GM23338 (cell line): ENCODE measurements at regions not wholly inside any gene's neighbourhood (a gene's known extent, or its start where the extent isn't known, plus 50 kb on each side); places are given as distances from the start of the nearest gene placed in this dataset.

ENCODE experiments used
- ATAC-seq: fragments of 200-7000 bp; cut with Tn5 transposase; 3 replicates; pipeline ENCODE4 v1.9.1; 2020
- DNase-seq: peaks from one replicate; pipeline ENCODE4 v3.0.0-alpha.2; 2015; ENCODE audit warnings: low spot score
- H2AFZ ChIP-seq: fragments of 200-600 bp; sonication (generic); 2 replicates; pipeline ENCODE4 v1.8.0; 2016; ENCODE audit warnings: antibody characterized with exemption, mild to moderate bottlenecking, moderate library complexity
- H3F3A ChIP-seq: fragments of 200-600 bp; sonication (generic); replicated peaks from 2 replicates; pipeline ENCODE4 v1.8.0; 2017; ENCODE audit warnings: antibody characterized with exemption, mixed run types, low read depth
- H3K27ac ChIP-seq: fragments of 200-600 bp; sonication (generic); 2 replicates; pipeline ENCODE4 v1.6.1; 2016; ENCODE audit warnings: low read depth
- H3K27me3 ChIP-seq: fragments of 200-600 bp; sonication (generic); 2 replicates; pipeline ENCODE4 v1.8.0; 2016; ENCODE audit warnings: mild to moderate bottlenecking, mixed run types, moderate library complexity; ENCODE audit not compliant: insufficient read depth
- H3K36me3 ChIP-seq: fragments of 200-600 bp; sonication (generic); 2 replicates; pipeline ENCODE4 v1.8.0; 2016; ENCODE audit warnings: mild to moderate bottlenecking; ENCODE audit not compliant: insufficient read depth
- H3K4me1 ChIP-seq: fragments of 200-600 bp; sonication (generic); 2 replicates; pipeline ENCODE4 v1.8.0; 2016; ENCODE audit warnings: mild to moderate bottlenecking, moderate library complexity; ENCODE audit not compliant: insufficient read depth
- H3K4me2 ChIP-seq: fragments of 200-600 bp; sonication (generic); 2 replicates; pipeline ENCODE4 v1.7.1; 2017; ENCODE audit warnings: mixed run types
- H3K4me3 ChIP-seq: fragments of 200-600 bp; sonication (generic); 2 replicates; pipeline ENCODE4 v1.6.1; 2016; ENCODE audit warnings: mixed run types
- H3K79me2 ChIP-seq: fragments of 200-600 bp; sonication (generic); replicated peaks from 2 replicates; pipeline ENCODE4 v1.8.0; 2017; ENCODE audit warnings: mild to moderate bottlenecking; ENCODE audit not compliant: insufficient read depth
- H3K9me2 ChIP-seq: fragments of 200-600 bp; sonication (generic); 2 replicates; pipeline ENCODE4 v1.8.0; 2017; ENCODE audit not compliant: insufficient read depth
- H4K20me1 ChIP-seq: fragments of 200-600 bp; sonication (generic); replicated peaks from 2 replicates; pipeline ENCODE4 v1.8.0; 2017; ENCODE audit warnings: mild to moderate bottlenecking; ENCODE audit not compliant: insufficient read depth
- H3K27ac Mint-ChIP-seq: 2 replicates; pipeline ENCODE4 v1.8.0; 2020; ENCODE audit warnings: inconsistent platforms, mild to moderate bottlenecking, moderate library complexity, mixed read lengths
- H3K27me3 Mint-ChIP-seq: 3 replicates; pipeline ENCODE4 v1.8.0; 2022; ENCODE audit warnings: low read depth, mild to moderate bottlenecking, moderate library complexity, mixed read lengths, inconsistent platforms; ENCODE audit not compliant: insufficient read depth, poor library complexity
- H3K36me3 Mint-ChIP-seq: 3 replicates; pipeline ENCODE4 v1.8.0; 2021; ENCODE audit warnings: low read depth, mild to moderate bottlenecking, inconsistent platforms, moderate library complexity, mixed read lengths
- H3K4me1 Mint-ChIP-seq: 3 replicates; pipeline ENCODE4 v1.8.0; 2020; ENCODE audit warnings: mild to moderate bottlenecking, inconsistent platforms, mixed read lengths
- H3K4me3 Mint-ChIP-seq: 3 replicates; pipeline ENCODE4 v1.8.0; 2021; ENCODE audit warnings: moderate library complexity, mild to moderate bottlenecking, inconsistent platforms, mixed read lengths
- H3K9me3 Mint-ChIP-seq: 3 replicates; pipeline ENCODE4 v1.8.0; 2020; ENCODE audit warnings: moderate library complexity, mild to moderate bottlenecking, inconsistent platforms, mixed read lengths
- CREB1 ChIP-seq: fragments of 250-450 bp; sonication (Bioruptor Pico); IDR thresholded peaks from 2 replicates; pipeline ENCODE4 v1.5.0; 2020; ENCODE audit warnings: low read depth, mild to moderate bottlenecking, moderate library complexity
- ETS1 ChIP-seq: IDR thresholded peaks from 2 replicates; pipeline ENCODE4 v1.6.1; 2016; ENCODE audit warnings: antibody characterized with exemption
- EZH2 ChIP-seq: fragments of 200-600 bp; sonication (generic); IDR thresholded peaks from one replicate; pipeline ENCODE4 v1.8.0; 2017; ENCODE audit warnings: antibody characterized with exemption, mild to moderate bottlenecking, low read depth; ENCODE audit not compliant: unreplicated experiment
- EZH2phosphoT487 ChIP-seq: fragments of 200-600 bp; sonication (generic); IDR thresholded peaks from one replicate; pipeline ENCODE4 v1.8.1; 2018; ENCODE audit warnings: antibody characterized with exemption; ENCODE audit not compliant: unreplicated experiment
- JUNB ChIP-seq: IDR thresholded peaks from one replicate; pipeline ENCODE4 v1.6.1; 2016; ENCODE audit warnings: antibody characterized with exemption; ENCODE audit not compliant: unreplicated experiment
- NANOG ChIP-seq: IDR thresholded peaks from 2 replicates; pipeline ENCODE4 v1.6.1; 2016; ENCODE audit warnings: antibody characterized with exemption, borderline replicate concordance
- POLR2AphosphoS5 ChIP-seq: IDR thresholded peaks from 2 replicates; pipeline ENCODE4 v1.6.1; 2016; ENCODE audit warnings: antibody characterized with exemption, low read depth
- STAT1 ChIP-seq: IDR thresholded peaks from one replicate; pipeline ENCODE4 v1.6.1; 2016; ENCODE audit warnings: antibody characterized with exemption; ENCODE audit not compliant: unreplicated experiment
- ZNF114 ChIP-seq: fragments of 250-450 bp; sonication (Bioruptor Pico); IDR thresholded peaks from 2 replicates; pipeline ENCODE4 v1.5.0; 2020; ENCODE audit warnings: mild to moderate bottlenecking, moderate library complexity
- ZNF331 ChIP-seq: fragments of 250-450 bp; sonication (Bioruptor Pico); IDR thresholded peaks from 2 replicates; pipeline ENCODE4 v1.5.0; 2020; ENCODE audit warnings: low read depth, mild to moderate bottlenecking, moderate library complexity
- ZNF462 ChIP-seq: fragments of 250-450 bp; sonication (Bioruptor Pico); IDR thresholded peaks from 2 replicates; pipeline ENCODE4 v1.5.0; 2020; ENCODE audit warnings: mild to moderate bottlenecking, moderate library complexity

- DNase-seq, result no peak
- H3K36me3 ChIP-seq, result no peaks in the 10 kb centered on the region
- TF ChIP-seq ETS1 (no peak), ZNF331 (no peak), EZH2phosphoT487 (no peak), EZH2 (no peak), ZNF114 (CRISPR knock-in tag) (no peak), ZNF462 (CRISPR knock-in tag) (no peak), JUNB (no peak), CREB1 (CRISPR knock-in tag) (no peak), STAT1 (no peak), POLR2AphosphoS5 (no peak), NANOG (no peak)
- H3K4me1 ChIP-seq, result no peaks in the 10 kb centered on the region
- no peak overlapping the region for H3K4me3 ChIP-seq
- no peak overlapping the region for H2AFZ ChIP-seq
- no peaks in the 10 kb centered on the region for H4K20me1 ChIP-seq
- H3K27ac ChIP-seq, result no peak overlapping the region
- H3K4me2 ChIP-seq, result no peak overlapping the region
- no peaks in the 10 kb centered on the region for H3K27me3 ChIP-seq
- no peaks in the 10 kb centered on the region; the same call in 2 of the 3 replicates for H3K4me1 Mint-ChIP-seq
- no peak for ATAC-seq
- no peaks in the 10 kb centered on the region for H3K9me2 ChIP-seq
- H3K36me3 Mint-ChIP-seq, result no peaks in the 10 kb centered on the region; the same call in 2 of the 3 replicates
- H3K79me2 ChIP-seq, result no peaks in the 10 kb centered on the region
- H3K27ac Mint-ChIP-seq, result no peak overlapping the region
- no peaks in the 10 kb centered on the region; the same call in 2 of the 3 replicates for H3K9me3 Mint-ChIP-seq
- 0 out of 2 replicates have a peak, but pooled peaks cover 3% of the 10 kb centered on the region for H3F3A ChIP-seq
- H3K27me3 Mint-ChIP-seq, result peaks cover 3% of the 10 kb centered on the region
- no peak overlapping the region for H3K4me3 Mint-ChIP-seq
Measured at GRCh38 chr2:3044587-3045317, 332.9 kb downstream of the EIPR1 start.
